ENCODE measurements at regions not wholly inside any gene's neighbourhood (a gene's known extent, or its start where the extent isn't known, plus 50 kb on each side); places are given as distances from the start of the nearest gene placed in this dataset.

DNA sequence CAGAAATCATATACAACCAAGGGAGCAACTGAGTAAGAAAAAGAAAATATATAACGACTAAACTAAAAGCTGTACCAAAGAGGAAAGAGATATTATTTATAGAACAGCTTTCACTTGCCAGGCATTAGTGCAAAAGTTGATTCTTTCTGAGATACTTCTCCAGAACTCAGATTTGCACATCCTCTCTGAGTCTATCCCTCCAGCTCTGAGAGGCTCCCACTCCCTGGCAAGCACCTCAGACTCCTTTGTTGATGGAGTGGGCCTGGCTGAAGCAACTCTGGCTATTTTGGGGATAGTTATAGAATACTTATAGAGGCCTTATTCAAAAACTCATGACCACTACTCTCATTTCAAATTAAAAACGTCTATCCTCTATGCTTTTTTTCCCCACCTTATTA is 501.6 kb upstream of the TNP1 start (continued):
- TF ChIP-seq, protein P1, sequence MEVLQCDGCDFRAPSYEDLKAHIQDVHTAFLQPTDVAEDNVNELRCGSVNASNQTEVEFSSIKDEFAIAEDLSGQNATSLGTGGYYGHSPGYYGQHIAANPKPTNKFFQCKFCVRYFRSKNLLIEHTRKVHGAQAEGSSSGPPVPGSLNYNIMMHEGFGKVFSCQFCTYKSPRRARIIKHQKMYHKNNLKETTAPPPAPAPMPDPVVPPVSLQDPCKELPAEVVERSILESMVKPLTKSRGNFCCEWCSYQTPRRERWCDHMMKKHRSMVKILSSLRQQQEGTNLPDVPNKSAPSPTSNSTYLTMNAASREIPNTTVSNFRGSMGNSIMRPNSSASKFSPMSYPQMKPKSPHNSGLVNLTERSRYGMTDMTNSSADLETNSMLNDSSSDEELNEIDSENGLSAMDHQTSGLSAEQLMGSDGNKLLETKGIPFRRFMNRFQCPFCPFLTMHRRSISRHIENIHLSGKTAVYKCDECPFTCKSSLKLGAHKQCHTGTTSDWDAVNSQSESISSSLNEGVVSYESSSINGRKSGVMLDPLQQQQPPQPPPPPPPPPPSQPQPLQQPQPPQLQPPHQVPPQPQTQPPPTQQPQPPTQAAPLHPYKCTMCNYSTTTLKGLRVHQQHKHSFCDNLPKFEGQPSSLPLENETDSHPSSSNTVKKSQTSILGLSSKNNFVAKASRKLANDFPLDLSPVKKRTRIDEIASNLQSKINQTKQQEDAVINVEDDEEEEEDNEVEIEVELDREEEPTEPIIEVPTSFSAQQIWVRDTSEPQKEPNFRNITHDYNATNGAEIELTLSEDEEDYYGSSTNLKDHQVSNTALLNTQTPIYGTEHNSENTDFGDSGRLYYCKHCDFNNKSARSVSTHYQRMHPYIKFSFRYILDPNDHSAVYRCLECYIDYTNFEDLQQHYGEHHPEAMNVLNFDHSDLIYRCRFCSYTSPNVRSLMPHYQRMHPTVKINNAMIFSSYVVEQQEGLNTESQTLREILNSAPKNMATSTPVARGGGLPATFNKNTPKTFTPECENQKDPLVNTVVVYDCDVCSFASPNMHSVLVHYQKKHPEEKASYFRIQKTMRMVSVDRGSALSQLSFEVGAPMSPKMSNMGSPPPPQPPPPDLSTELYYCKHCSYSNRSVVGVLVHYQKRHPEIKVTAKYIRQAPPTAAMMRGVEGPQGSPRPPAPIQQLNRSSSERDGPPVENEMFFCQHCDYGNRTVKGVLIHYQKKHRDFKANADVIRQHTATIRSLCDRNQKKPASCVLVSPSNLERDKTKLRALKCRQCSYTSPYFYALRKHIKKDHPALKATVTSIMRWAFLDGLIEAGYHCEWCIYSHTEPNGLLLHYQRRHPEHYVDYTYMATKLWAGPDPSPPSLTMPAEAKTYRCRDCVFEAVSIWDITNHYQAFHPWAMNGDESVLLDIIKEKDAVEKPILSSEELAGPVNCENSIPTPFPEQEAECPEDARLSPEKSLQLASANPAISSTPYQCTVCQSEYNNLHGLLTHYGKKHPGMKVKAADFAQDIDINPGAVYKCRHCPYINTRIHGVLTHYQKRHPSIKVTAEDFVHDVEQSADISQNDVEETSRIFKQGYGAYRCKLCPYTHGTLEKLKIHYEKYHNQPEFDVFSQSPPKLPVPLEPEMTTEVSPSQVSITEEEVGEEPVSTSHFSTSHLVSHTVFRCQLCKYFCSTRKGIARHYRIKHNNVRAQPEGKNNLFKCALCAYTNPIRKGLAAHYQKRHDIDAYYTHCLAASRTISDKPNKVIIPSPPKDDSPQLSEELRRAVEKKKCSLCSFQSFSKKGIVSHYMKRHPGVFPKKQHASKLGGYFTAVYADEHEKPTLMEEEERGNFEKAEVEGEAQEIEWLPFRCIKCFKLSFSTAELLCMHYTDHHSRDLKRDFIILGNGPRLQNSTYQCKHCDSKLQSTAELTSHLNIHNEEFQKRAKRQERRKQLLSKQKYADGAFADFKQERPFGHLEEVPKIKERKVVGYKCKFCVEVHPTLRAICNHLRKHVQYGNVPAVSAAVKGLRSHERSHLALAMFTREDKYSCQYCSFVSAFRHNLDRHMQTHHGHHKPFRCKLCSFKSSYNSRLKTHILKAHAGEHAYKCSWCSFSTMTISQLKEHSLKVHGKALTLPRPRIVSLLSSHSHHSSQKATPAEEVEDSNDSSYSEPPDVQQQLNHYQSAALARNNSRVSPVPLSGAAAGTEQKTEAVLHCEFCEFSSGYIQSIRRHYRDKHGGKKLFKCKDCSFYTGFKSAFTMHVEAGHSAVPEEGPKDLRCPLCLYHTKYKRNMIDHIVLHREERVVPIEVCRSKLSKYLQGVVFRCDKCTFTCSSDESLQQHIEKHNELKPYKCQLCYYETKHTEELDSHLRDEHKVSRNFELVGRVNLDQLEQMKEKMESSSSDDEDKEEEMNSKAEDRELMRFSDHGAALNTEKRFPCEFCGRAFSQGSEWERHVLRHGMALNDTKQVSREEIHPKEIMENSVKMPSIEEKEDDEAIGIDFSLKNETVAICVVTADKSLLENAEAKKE (CRISPR knock-in tag; IDR thresholded peaks at IDR 0.05), result no peak
- TF ChIP-seq ZNF331 (CRISPR knock-in tag; IDR thresholded peaks at IDR 0.05; ENCODE audit: low read depth), result no peak
- TF ChIP-seq, protein P2, sequence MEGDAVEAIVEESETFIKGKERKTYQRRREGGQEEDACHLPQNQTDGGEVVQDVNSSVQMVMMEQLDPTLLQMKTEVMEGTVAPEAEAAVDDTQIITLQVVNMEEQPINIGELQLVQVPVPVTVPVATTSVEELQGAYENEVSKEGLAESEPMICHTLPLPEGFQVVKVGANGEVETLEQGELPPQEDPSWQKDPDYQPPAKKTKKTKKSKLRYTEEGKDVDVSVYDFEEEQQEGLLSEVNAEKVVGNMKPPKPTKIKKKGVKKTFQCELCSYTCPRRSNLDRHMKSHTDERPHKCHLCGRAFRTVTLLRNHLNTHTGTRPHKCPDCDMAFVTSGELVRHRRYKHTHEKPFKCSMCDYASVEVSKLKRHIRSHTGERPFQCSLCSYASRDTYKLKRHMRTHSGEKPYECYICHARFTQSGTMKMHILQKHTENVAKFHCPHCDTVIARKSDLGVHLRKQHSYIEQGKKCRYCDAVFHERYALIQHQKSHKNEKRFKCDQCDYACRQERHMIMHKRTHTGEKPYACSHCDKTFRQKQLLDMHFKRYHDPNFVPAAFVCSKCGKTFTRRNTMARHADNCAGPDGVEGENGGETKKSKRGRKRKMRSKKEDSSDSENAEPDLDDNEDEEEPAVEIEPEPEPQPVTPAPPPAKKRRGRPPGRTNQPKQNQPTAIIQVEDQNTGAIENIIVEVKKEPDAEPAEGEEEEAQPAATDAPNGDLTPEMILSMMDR (conservative IDR thresholded peaks at IDR 0.05; ENCODE audit: low read depth in 2 of 2), result no peak
- no peak for TF ChIP-seq EZH2phosphoT487 (IDR thresholded peaks at IDR 0.05; ENCODE audit: unreplicated experiment)

DNA sequence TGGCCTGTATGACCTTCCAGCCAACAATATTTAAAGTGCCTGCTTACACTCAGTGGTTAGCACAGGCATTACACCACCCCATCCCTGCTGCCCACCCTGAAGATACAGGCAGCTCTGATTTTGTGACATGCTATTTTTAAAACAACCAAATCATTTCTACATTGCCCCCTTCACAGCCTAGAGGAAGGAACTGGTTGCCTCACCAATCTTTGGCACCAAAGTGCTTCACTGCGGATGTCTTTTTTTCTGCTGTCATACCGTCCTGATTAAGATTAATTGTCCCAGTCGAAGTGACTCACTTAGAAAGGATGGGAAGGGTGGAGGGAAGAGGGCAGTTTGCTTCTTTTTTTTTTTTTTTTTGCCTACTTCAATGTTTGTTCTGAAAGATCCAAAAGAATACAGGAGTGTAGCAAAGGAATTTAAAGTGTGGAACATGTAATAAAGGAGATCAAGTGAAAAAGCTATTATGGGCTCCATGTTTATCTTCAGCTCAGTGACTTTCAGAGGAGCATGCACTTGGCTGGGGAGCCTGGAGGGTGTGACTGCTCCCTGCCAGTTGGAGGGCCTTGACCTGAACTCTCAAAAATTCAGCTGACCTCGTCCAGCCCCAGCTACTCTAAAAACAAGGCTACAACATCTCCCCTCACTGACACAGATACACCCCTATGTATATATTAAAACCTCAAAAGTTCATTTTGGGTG is 501.1 kb upstream of the TNP1 start:
- ATAC-seq, result no peak
- no peaks in the 10 kb centered on the region for H3F3A ChIP-seq (replicated peaks; ENCODE audit: low read depth)
- Mint-ChIP-seq H3K4me1 (peaks cover 13% of the 10 kb centered on the region), H3K27me3 (ENCODE audit: insufficient read depth, low read depth, poor library complexity) (peaks cover 11% of the 10 kb centered on the region), H3K36me3 (ENCODE audit: low read depth) (no peaks in the 10 kb centered on the region), H3K4me3 (no peak overlapping the region), H3K9me3 (no peaks in the 10 kb centered on the region; the same call in 2 of the 3 replicates), H3K27ac (no peak overlapping the region)
- H3K27ac ChIP-seq (ENCODE audit: low read depth), result no peak overlapping the region
- H2AFZ ChIP-seq, result no peak overlapping the region
- no peak for DNase-seq (ENCODE audit: low spot score)
- peaks cover 3% of the 10 kb centered on the region; the same call in 1 of the 2 replicates for H3K9me2 ChIP-seq (ENCODE audit: insufficient read depth)
- no peaks in the 10 kb centered on the region; the same call in 1 of the 2 replicates for H3K4me1 ChIP-seq (ENCODE audit: insufficient read depth)
- H3K27me3 ChIP-seq (ENCODE audit: insufficient read depth), result no peaks in the 10 kb centered on the region
- no peaks in the 10 kb centered on the region for H3K36me3 ChIP-seq (ENCODE audit: insufficient read depth)
- no peak overlapping the region for H3K4me3 ChIP-seq
- H3K4me2 ChIP-seq, result no peak overlapping the region
- H3K79me2 ChIP-seq (replicated peaks; ENCODE audit: insufficient read depth), result no peaks in the 10 kb centered on the region
- H4K20me1 ChIP-seq (replicated peaks; ENCODE audit: insufficient read depth), result no peaks in the 10 kb centered on the region
- no peak for TF ChIP-seq EZH2phosphoT487 (IDR thresholded peaks at IDR 0.05; ENCODE audit: unreplicated experiment)
- TF ChIP-seq, protein P3, sequence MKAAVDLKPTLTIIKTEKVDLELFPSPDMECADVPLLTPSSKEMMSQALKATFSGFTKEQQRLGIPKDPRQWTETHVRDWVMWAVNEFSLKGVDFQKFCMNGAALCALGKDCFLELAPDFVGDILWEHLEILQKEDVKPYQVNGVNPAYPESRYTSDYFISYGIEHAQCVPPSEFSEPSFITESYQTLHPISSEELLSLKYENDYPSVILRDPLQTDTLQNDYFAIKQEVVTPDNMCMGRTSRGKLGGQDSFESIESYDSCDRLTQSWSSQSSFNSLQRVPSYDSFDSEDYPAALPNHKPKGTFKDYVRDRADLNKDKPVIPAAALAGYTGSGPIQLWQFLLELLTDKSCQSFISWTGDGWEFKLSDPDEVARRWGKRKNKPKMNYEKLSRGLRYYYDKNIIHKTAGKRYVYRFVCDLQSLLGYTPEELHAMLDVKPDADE (IDR thresholded peaks at IDR 0.05), result no peak
- TF ChIP-seq NANOG (IDR thresholded peaks at IDR 0.05; ENCODE audit: borderline replicate concordance), result no peak
- TF ChIP-seq POLR2AphosphoS5 (IDR thresholded peaks at IDR 0.05; ENCODE audit: low read depth), result no peak
- no peak for TF ChIP-seq EZH2 (IDR thresholded peaks at IDR 0.05; ENCODE audit: low read depth, unreplicated experiment)
- TF ChIP-seq ZNF114 (CRISPR knock-in tag; IDR thresholded peaks at IDR 0.05), result no peak
- TF ChIP-seq, protein P2 (conservative IDR thresholded peaks at IDR 0.05; ENCODE audit: low read depth in 2 of 2), result no peak
